Natural killer cell (primary cell): ENCODE measurements at regions not wholly inside any gene's neighbourhood (a gene's known extent, or its start where the extent isn't known, plus 50 kb on each side); places are given as distances from the start of the nearest gene placed in this dataset.

Experiments
- ATAC-seq, 3 donors: fragments of 150-1000 bp in 2 of 3; fragments of 200-7000 bp in 1 of 3; cut with Tn5 transposase; 1 replicate in 1 of 3; 2 replicates in 2 of 3; pipeline ENCODE4 v1.10.0; 2021; ENCODE audit warnings: mild to moderate bottlenecking in 2 of 3, moderate library complexity in 2 of 3
- DNase-seq, 2 donors: peaks; one replicate each; pipeline versions ENCODE4 v3.0.0 to v3.0.0-alpha.2; 2013 to 2021; ENCODE audit warnings: mixed read lengths in 1 of 2
- H3K27ac ChIP-seq: one replicate; pipeline ENCODE4 v1.5.1; 2013; ENCODE audit warnings: mild to moderate bottlenecking, low read length
- H3K27me3 ChIP-seq: one replicate; pipeline ENCODE4 v1.6.1; 2013; ENCODE audit warnings: low read length; ENCODE audit not compliant: control insufficient read depth, insufficient read depth
- H3K36me3 ChIP-seq: one replicate; pipeline ENCODE4 v1.6.1; 2013; ENCODE audit warnings: low read length; ENCODE audit not compliant: control insufficient read depth, insufficient read depth
- H3K4me1 ChIP-seq: one replicate; pipeline ENCODE4 v1.6.1; 2013; ENCODE audit warnings: low read length; ENCODE audit not compliant: control insufficient read depth, insufficient read depth
- H3K4me3 ChIP-seq: one replicate; pipeline ENCODE4 v1.5.1; 2013; ENCODE audit warnings: low read length
- H3K9me3 ChIP-seq: one replicate; pipeline ENCODE4 v1.6.1; 2013; ENCODE audit warnings: low read length; ENCODE audit not compliant: control insufficient read depth, insufficient read depth
- H3K27ac Mint-ChIP-seq, 2 donors: one replicate each; pipeline ENCODE4 v1.8.0; 2022; ENCODE audit warnings: mild to moderate bottlenecking in 2 of 2, mixed read lengths in 2 of 2, moderate library complexity in 1 of 2
- H3K27me3 Mint-ChIP-seq, 2 donors: one replicate each; pipeline ENCODE4 v1.8.0; 2022; ENCODE audit warnings: low read depth in 2 of 2, mixed read lengths in 2 of 2
- H3K36me3 Mint-ChIP-seq: one replicate; pipeline ENCODE4 v1.8.0; 2022; ENCODE audit warnings: mixed read lengths
- H3K4me1 Mint-ChIP-seq, 2 donors: one replicate each; pipeline ENCODE4 v1.8.0; 2022; ENCODE audit warnings: mixed read lengths in 2 of 2
- H3K4me3 Mint-ChIP-seq: one replicate; pipeline ENCODE4 v1.8.0; 2022; ENCODE audit warnings: mild to moderate bottlenecking, moderate library complexity, mixed read lengths
- H3K9me3 Mint-ChIP-seq, 2 donors: one replicate each; pipeline ENCODE4 v1.8.0; 2022; ENCODE audit warnings: mixed read lengths in 2 of 2
- CTCF ChIP-seq: fragments of 200-600 bp; IDR thresholded peaks from one replicate; pipeline ENCODE4 v1.8.0; 2022; ENCODE audit warnings: antibody characterized with exemption
- WGBS: methylation state at CpG from one replicate; pipeline ENCODE4 v1.1.7; 2013; ENCODE audit warnings: missing lambda C conversion rate; ENCODE audit not compliant: insufficient coverage; 5-methylcytosine and 5-hydroxymethylcytosine counted together
- intact Hi-C: fragments of 100-400 bp; cut with micrococcal nuclease; formaldehyde crosslinking; loops from one replicate; pipeline ENCODE4 v1.14.2; 2022

GRCh38 chr13:82657471-82657870 is 1224.8 kb downstream of the SLITRK1 start:
- H3K4me1 ChIP-seq: no peaks in the 10 kb centered on the region
- Mint-ChIP-seq H3K36me3 (peaks cover 12% of the 10 kb centered on the region), H3K9me3 (peaks cover 13 to 16% of the 10 kb centered on the region in 2 donors), H3K4me3 (no peak overlapping the region), H3K4me1 (no peaks in the 10 kb centered on the region), H3K27me3 (no peaks in the 10 kb centered on the region), H3K27ac (no peak overlapping the region)
- 93% methylated on average over 3 of the region's 3 CpGs for WGBS
- H3K36me3 ChIP-seq: no peaks in the 10 kb centered on the region
- H3K9me3 ChIP-seq: peaks cover 4% of the 10 kb centered on the region
- no peak overlapping the region for H3K27ac ChIP-seq
- no peak for TF ChIP-seq CTCF
- H3K4me3 ChIP-seq: no peak overlapping the region
- ATAC-seq: no peak
- no peak for DNase-seq
- no peaks in the 10 kb centered on the region for H3K27me3 ChIP-seq
- intact Hi-C loops: no loop called here

- no peak for TF ChIP-seq CTCF
- Mint-ChIP-seq H3K9me3 (peaks cover 6 to 9% of the 10 kb centered on the region in 2 donors), H3K4me3 (no peak overlapping the region), H3K27ac (no peak overlapping the region), H3K36me3 (no peaks in the 10 kb centered on the region), H3K4me1 (no peaks in the 10 kb centered on the region), H3K27me3 (no peaks in the 10 kb centered on the region)
- Histone ChIP-seq H3K27ac (no peak overlapping the region), H3K27me3 (no peaks in the 10 kb centered on the region), H3K4me3 (no peak overlapping the region), H3K9me3 (peaks cover 4% of the 10 kb centered on the region), H3K4me1 (no peaks in the 10 kb centered on the region), H3K36me3 (no peaks in the 10 kb centered on the region)
- ATAC-seq (no peak), DNase-seq (no peak)
- 92% methylated on average over 16 of the region's 16 CpGs for WGBS
- intact Hi-C loops: no loop called here
Observed at GRCh38 chr13:82654861-82655855, 1227.1 kb downstream of the SLITRK1 start.

GRCh38 chr13:82654143-82654542 is 1228.1 kb downstream of the SLITRK1 start:
- DNase-seq: no peak
- no peaks in the 10 kb centered on the region for H3K27me3 Mint-ChIP-seq
- no peak for ATAC-seq
- Histone ChIP-seq H3K36me3 (no peaks in the 10 kb centered on the region), H3K27ac (no peak overlapping the region), H3K27me3 (no peaks in the 10 kb centered on the region), H3K4me3 (no peak overlapping the region), H3K4me1 (no peaks in the 10 kb centered on the region), H3K9me3 (no peaks in the 10 kb centered on the region)
- peaks cover 6 to 11% of the 10 kb centered on the region in 2 donors for H3K9me3 Mint-ChIP-seq
- no peak for TF ChIP-seq CTCF
- intact Hi-C loops: no loop called here
- no peaks in the 10 kb centered on the region for H3K4me1 Mint-ChIP-seq
- H3K4me3 Mint-ChIP-seq: no peak overlapping the region
- H3K36me3 Mint-ChIP-seq: no peaks in the 10 kb centered on the region
- WGBS: 40% methylated on average over 1 of the region's 1 CpG
- no peak overlapping the region for H3K27ac Mint-ChIP-seq
